Activated T-helper 1 cell treated with anti-CD3 and anti-CD28 coated beads, Interleukin-12 subunit alpha, Interleukin-12 subunit beta, Interleukin-2, Interleukin-4 antibody, amounts not matched to agents 30 ng/mL and 10 ng/mL and 1 ng/mL, durations not matched to agents 14 hours and 24 hours and 36 hours (primary cell): ENCODE measurements at regions not wholly inside any gene's neighbourhood (a gene's known extent, or its start where the extent isn't known, plus 50 kb on each side); places are given as distances from the start of the nearest gene placed in this dataset.

Experiments used
- DNase-seq: peaks from one replicate; pipeline ENCODE4 v3.0.0; 2021; ENCODE audit warnings: low spot score
- H3K27ac Mint-ChIP-seq: one replicate; pipeline ENCODE4 v1.8.0; 2021; ENCODE audit warnings: mild to moderate bottlenecking, mixed read lengths
- H3K27me3 Mint-ChIP-seq: one replicate; pipeline ENCODE4 v1.8.0; 2022; ENCODE audit warnings: mild to moderate bottlenecking, moderate library complexity, mixed read lengths; ENCODE audit not compliant: insufficient read depth
- H3K36me3 Mint-ChIP-seq: one replicate; pipeline ENCODE4 v1.8.0; 2021; ENCODE audit warnings: low read depth, mixed read lengths
- H3K4me1 Mint-ChIP-seq: one replicate; pipeline ENCODE4 v1.8.0; 2021; ENCODE audit warnings: low read depth, mixed read lengths
- H3K4me3 Mint-ChIP-seq: one replicate; pipeline ENCODE4 v1.8.0; 2021; ENCODE audit warnings: mild to moderate bottlenecking, moderate library complexity, mixed read lengths
- H3K9me3 Mint-ChIP-seq: one replicate; pipeline ENCODE4 v1.8.0; 2021; ENCODE audit warnings: mixed read lengths
- intact Hi-C: fragments of 100-400 bp; cut with micrococcal nuclease; formaldehyde crosslinking; loops from one replicate; pipeline ENCODE4 v1.15.1; 2024

GRCh38 chr1:186753241-186753640 lies 73.0 kb upstream of the PTGS2 start:
- Mint-ChIP-seq H3K4me1 (no peaks in the 10 kb centered on the region), H3K27ac (no peak overlapping the region), H3K9me3 (peaks cover 5% of the 10 kb centered on the region), H3K4me3 (no peak overlapping the region), H3K27me3 (peaks cover 2% of the 10 kb centered on the region), H3K36me3 (no peaks in the 10 kb centered on the region)
- intact Hi-C loops: no loop called here
- no peak for DNase-seq

GRCh38 chr1:186750257-186750656 lies 70.0 kb upstream of the PTGS2 start:
- H3K9me3 Mint-ChIP-seq: peaks cover 19% of the 10 kb centered on the region
- no peak overlapping the region for H3K27ac Mint-ChIP-seq
- no peak for DNase-seq
- no peaks in the 10 kb centered on the region for H3K36me3 Mint-ChIP-seq
- peaks cover under 1% of the 10 kb centered on the region for H3K27me3 Mint-ChIP-seq
- no peak overlapping the region for H3K4me3 Mint-ChIP-seq
- intact Hi-C loops: no loop called here
- no peaks in the 10 kb centered on the region for H3K4me1 Mint-ChIP-seq

- Mint-ChIP-seq H3K27ac (no peak overlapping the region), H3K9me3 (peaks cover 19% of the 10 kb centered on the region), H3K4me1 (no peaks in the 10 kb centered on the region), H3K4me3 (no peak overlapping the region), H3K27me3 (no peaks in the 10 kb centered on the region), H3K36me3 (no peaks in the 10 kb centered on the region)
- no peak for DNase-seq
- intact Hi-C loops: no loop called here
Observed at GRCh38 chr1:186749820-186750219, 69.6 kb upstream of the PTGS2 start.

- Mint-ChIP-seq H3K9me3 (peaks cover 19% of the 10 kb centered on the region), H3K27ac (no peak overlapping the region), H3K27me3 (no peaks in the 10 kb centered on the region), H3K36me3 (no peaks in the 10 kb centered on the region), H3K4me3 (no peak overlapping the region), H3K4me1 (no peaks in the 10 kb centered on the region)
- intact Hi-C loops: no loop called here
- no peak for DNase-seq
Observed at GRCh38 chr1:186747661-186748060, 67.4 kb upstream of the PTGS2 start.

GRCh38 chr1:186745531-186746146 lies 65.4 kb upstream of the PTGS2 start:
- Mint-ChIP-seq H3K9me3 (peaks cover 19% of the 10 kb centered on the region), H3K4me1 (peaks cover 7% of the 10 kb centered on the region)
- intact Hi-C loops: no loop called here

GRCh38 chr1:186741640-186742039 lies 61.4 kb upstream of the PTGS2 start:
- Mint-ChIP-seq H3K36me3 (no peaks in the 10 kb centered on the region), H3K27me3 (no peaks in the 10 kb centered on the region), H3K9me3 (peaks cover 4% of the 10 kb centered on the region), H3K27ac (no peak overlapping the region), H3K4me3 (no peak overlapping the region), H3K4me1 (peaks cover 30% of the 10 kb centered on the region)
- intact Hi-C loops: no loop called here
- no peak for DNase-seq

More at GRCh38 chr1:186745531-186746146, 65.4 kb upstream of the PTGS2 start:
- H3K36me3 Mint-ChIP-seq: no peaks in the 10 kb centered on the region
- no peak for DNase-seq
- no peak overlapping the region for H3K27ac Mint-ChIP-seq
- H3K4me3 Mint-ChIP-seq: no peak overlapping the region
- H3K27me3 Mint-ChIP-seq: no peaks in the 10 kb centered on the region

- Mint-ChIP-seq H3K36me3 (no peaks in the 10 kb centered on the region), H3K4me1 (peaks cover 30% of the 10 kb centered on the region), H3K9me3 (peaks cover 2% of the 10 kb centered on the region), H3K4me3 (no peak overlapping the region), H3K27me3 (peaks cover 2% of the 10 kb centered on the region), H3K27ac (peak overlapping the region; percentile 50)
- intact Hi-C loops: loop anchor here (1.0 kb wide), 2 partner anchors 23 to 122 kb away; no protein-coding TSS in a partner anchor
- DNase-seq: no peak
Observed at GRCh38 chr1:186740324-186740723, 60.1 kb upstream of the PTGS2 start.

- Mint-ChIP-seq H3K27ac (peak overlapping the region; percentile 43), H3K9me3 (peaks cover 2% of the 10 kb centered on the region), H3K36me3 (no peaks in the 10 kb centered on the region), H3K4me3 (no peak overlapping the region), H3K4me1 (peaks cover 30% of the 10 kb centered on the region), H3K27me3 (peaks cover 2% of the 10 kb centered on the region)
- intact Hi-C loops: loop anchor here (5.0 kb wide), 2 partner anchors 57 to 447 kb away; partner anchors contain the start of gene PTGS2
- DNase-seq: no peak
Observed at GRCh38 chr1:186739515-186739914, 59.3 kb upstream of the PTGS2 start.

GRCh38 chr1:186738926-186739325 lies 58.7 kb upstream of the PTGS2 start:
- peak overlapping the region; percentile 23 for H3K4me3 Mint-ChIP-seq
- H3K27ac Mint-ChIP-seq: peak overlapping the region; percentile 61
- H3K9me3 Mint-ChIP-seq: peaks cover 2% of the 10 kb centered on the region
- DNase-seq: peak; percentile 6
- intact Hi-C loops: loop anchor here (5.0 kb wide), 2 partner anchors 57 to 447 kb away; partner anchors contain the start of gene PTGS2
- H3K27me3 Mint-ChIP-seq: peaks cover 2% of the 10 kb centered on the region
- H3K36me3 Mint-ChIP-seq: no peaks in the 10 kb centered on the region
- H3K4me1 Mint-ChIP-seq: peaks cover 30% of the 10 kb centered on the region

GRCh38 chr1:186736971-186737685 lies 56.9 kb upstream of the PTGS2 start:
- no peaks in the 10 kb centered on the region for H3K36me3 Mint-ChIP-seq
- peaks cover 2% of the 10 kb centered on the region for H3K9me3 Mint-ChIP-seq
- H3K4me3 Mint-ChIP-seq: no peak overlapping the region
- peaks cover 30% of the 10 kb centered on the region for H3K4me1 Mint-ChIP-seq
- intact Hi-C loops: loop anchor here (5.0 kb wide), 2 partner anchors 55 to 445 kb away; partner anchors contain the start of gene PTGS2
- H3K27me3 Mint-ChIP-seq: peaks cover 2% of the 10 kb centered on the region
- DNase-seq: no peak
- H3K27ac Mint-ChIP-seq: no peak overlapping the region

- Mint-ChIP-seq H3K27ac (no peak overlapping the region), H3K9me3 (peaks cover 2% of the 10 kb centered on the region), H3K4me1 (peaks cover 21% of the 10 kb centered on the region), H3K4me3 (no peak overlapping the region), H3K27me3 (peaks cover 2% of the 10 kb centered on the region), H3K36me3 (no peaks in the 10 kb centered on the region)
- intact Hi-C loops: loop anchor here (5.0 kb wide), 2 partner anchors 53 to 443 kb away; partner anchors contain the start of gene PTGS2
- DNase-seq: no peak
Observed at GRCh38 chr1:186735463-186735862, 55.2 kb upstream of the PTGS2 start.

- intact Hi-C loops: loop anchor here (5.0 kb wide), 1 partner anchor 329 kb away; no protein-coding TSS in a partner anchor
- no peak for DNase-seq
- Mint-ChIP-seq H3K27ac (no peak overlapping the region), H3K27me3 (peaks cover 2% of the 10 kb centered on the region), H3K4me3 (no peak overlapping the region), H3K4me1 (no peaks in the 10 kb centered on the region), H3K36me3 (no peaks in the 10 kb centered on the region), H3K9me3 (peaks cover 13% of the 10 kb centered on the region)
Observed at GRCh38 chr1:186730951-186731729, 50.9 kb upstream of the PTGS2 start.
